ENCODE measurements at regions not wholly inside any gene's neighbourhood (a gene's known extent, or its start where the extent isn't known, plus 50 kb on each side); places are given as distances from the start of the nearest gene placed in this dataset.

DNA sequence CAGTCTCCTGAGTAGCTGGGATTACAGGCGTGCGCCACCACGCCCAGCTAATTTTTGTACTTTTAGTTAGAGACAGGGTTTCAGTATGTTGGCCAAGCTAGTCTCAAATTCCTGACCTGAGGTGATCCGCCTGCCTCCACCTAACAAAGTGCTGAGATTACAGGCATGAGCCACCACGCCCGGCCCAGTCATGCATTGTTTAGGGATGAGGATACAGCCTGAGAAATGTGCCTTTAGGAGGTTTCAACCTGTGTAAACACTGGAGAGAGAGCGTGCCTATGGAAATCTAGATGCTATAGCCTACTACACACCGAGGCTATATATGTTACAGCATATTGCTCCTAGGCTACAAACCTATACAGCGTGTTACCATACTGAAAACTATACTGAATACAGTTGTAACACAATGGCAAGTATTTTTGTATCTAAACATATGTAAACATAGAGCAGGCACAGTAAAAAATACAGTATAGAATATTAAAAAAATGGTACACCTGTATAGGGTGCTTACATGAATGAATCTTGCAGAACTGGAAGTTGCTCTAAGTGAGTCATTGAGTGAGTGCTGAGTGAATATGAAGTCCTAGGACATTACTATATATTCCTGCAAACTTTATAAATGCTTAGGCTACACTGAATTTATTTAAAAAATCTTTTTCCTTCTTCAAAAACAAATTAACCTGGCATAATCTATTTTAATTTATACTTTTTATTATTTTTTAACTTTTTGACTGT lies 588.2 kb upstream of the ADGRL3 start:
- DNase-seq, result no peak
- intact Hi-C loops (cut with DNase I; ENCODE audit: low total_unique reads), result no loop called here
- H3K4me1 ChIP-seq, result no peaks in the 10 kb centered on the region
- no peak overlapping the region for H3K27ac ChIP-seq
- WGBS, 2 donors, result 93 to 95% methylated on average over 8 to 9 of the region's 9 CpGs
- H3K36me3 ChIP-seq (ENCODE audit: low read depth, missing control alignments), result no peaks in the 10 kb centered on the region
- H3K27me3 ChIP-seq, result no peaks in the 10 kb centered on the region
- TF ChIP-seq, protein P1, sequence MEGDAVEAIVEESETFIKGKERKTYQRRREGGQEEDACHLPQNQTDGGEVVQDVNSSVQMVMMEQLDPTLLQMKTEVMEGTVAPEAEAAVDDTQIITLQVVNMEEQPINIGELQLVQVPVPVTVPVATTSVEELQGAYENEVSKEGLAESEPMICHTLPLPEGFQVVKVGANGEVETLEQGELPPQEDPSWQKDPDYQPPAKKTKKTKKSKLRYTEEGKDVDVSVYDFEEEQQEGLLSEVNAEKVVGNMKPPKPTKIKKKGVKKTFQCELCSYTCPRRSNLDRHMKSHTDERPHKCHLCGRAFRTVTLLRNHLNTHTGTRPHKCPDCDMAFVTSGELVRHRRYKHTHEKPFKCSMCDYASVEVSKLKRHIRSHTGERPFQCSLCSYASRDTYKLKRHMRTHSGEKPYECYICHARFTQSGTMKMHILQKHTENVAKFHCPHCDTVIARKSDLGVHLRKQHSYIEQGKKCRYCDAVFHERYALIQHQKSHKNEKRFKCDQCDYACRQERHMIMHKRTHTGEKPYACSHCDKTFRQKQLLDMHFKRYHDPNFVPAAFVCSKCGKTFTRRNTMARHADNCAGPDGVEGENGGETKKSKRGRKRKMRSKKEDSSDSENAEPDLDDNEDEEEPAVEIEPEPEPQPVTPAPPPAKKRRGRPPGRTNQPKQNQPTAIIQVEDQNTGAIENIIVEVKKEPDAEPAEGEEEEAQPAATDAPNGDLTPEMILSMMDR (IDR thresholded peaks at IDR 0.05), result no peak
- TF ChIP-seq POLR2A (IDR thresholded peaks at IDR 0.05), result no peak
- no peaks in the 10 kb centered on the region for H3K9me3 ChIP-seq
- no peak overlapping the region for H3K4me3 ChIP-seq

DNA sequence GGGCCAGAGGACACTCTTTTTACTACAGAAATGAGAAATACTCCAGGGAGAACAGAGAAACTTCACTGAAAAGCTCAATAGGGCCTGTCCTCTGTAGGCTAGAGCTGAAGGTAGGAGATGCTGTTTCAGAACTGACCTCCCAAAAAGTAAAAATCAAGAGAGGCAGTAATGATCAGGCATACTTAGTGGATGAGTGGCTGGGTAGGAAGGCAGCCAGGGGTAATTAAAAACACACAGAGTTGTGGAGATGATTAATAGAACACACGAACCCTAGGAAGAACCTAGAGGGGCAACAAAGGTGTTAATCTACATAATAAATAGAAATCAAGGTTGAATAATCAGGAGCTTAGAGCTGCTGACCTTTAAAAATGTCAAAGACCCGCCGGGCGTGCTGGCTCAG lies 582.4 kb upstream of the ADGRL3 start:
- 70 to 76% methylated on average over 4 of the region's 4 CpGs for WGBS, 2 donors
- intact Hi-C loops (cut with DNase I; ENCODE audit: low total_unique reads), result no loop called here

DNA sequence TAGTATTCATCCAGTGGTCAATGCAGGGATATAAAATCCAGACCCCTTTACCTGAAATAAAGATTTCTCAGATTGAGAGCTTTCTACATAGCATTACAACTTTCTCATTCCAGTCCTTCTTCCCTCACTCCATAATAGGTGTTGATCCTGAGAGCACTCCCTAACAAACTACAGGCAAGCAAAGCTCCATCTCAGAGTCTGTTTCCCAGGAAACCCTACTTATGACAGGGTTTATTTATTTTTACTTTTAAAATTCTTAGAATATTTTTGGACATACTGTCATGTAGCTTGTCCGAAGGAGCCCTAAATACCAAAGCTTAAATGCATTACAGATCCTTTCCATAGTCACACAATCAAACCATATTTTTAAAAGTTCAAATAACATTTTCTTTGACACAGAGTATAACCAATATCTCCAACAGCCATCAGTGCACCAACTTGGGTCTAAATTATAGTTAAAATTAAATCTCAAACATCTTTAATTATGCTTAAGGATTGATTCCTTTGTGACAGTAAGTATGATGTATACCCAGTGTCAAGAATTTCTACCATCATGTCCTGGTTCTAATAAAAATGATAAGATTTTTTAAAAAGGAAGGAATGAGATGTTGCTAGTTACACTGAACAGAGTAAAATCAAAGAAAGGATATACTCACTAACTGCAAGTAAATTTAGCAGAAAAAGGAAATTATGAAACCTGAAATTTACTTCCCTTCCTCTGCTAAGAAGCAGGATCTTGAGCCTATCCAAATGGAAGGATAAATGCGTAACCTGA lies 580.4 kb upstream of the ADGRL3 start:
- H3K27me3 ChIP-seq, result no peaks in the 10 kb centered on the region
- TF ChIP-seq POLR2A (IDR thresholded peaks at IDR 0.05), result no peak
- TF ChIP-seq, protein P1 (IDR thresholded peaks at IDR 0.05), result no peak
- no peaks in the 10 kb centered on the region for H3K36me3 ChIP-seq (ENCODE audit: low read depth, missing control alignments)
- no peak overlapping the region for H3K27ac ChIP-seq
- H3K4me3 ChIP-seq, result no peak overlapping the region
- H3K9me3 ChIP-seq, result no peaks in the 10 kb centered on the region
- intact Hi-C loops (cut with DNase I; ENCODE audit: low total_unique reads), result no loop called here
- DNase-seq, result no peak
- WGBS, 2 donors, result 68 to 78% methylated on average over 2 of the region's 2 CpGs
- H3K4me1 ChIP-seq, result no peaks in the 10 kb centered on the region

More for the DNA sequence above, 582.4 kb upstream of the ADGRL3 start:
- Histone ChIP-seq H3K4me1 (no peaks in the 10 kb centered on the region), H3K27me3 (no peaks in the 10 kb centered on the region), H3K36me3 (ENCODE audit: low read depth, missing control alignments) (no peaks in the 10 kb centered on the region), H3K4me3 (no peak overlapping the region), H3K9me3 (no peaks in the 10 kb centered on the region), H3K27ac (no peak overlapping the region)
- DNase-seq, result no peak
- TF ChIP-seq POLR2A (IDR thresholded peaks at IDR 0.05), result no peak
- TF ChIP-seq, protein P1 (IDR thresholded peaks at IDR 0.05), result no peak

DNA sequence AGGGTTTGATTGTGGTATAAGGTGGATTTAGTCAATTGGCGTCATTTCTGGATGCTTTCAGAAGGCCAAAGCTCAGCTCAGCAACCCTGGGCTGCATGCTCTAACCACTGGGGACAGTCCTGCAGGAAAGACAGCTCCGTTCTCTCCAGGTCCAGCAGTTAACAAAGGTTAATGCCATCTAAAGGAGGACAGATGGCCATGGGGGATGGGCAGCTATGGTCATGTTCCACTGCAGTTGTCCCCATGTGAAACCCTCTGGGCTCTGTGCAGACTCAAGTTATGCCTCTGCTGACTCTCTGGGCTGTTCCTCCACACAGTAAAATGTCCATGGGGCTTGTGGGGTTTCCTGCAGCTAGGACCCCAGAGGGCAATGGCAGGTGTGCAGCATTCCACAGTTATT lies 562.1 kb upstream of the ADGRL3 start:
- no peak for TF ChIP-seq POLR2A (IDR thresholded peaks at IDR 0.05)
- TF ChIP-seq, protein P1 (IDR thresholded peaks at IDR 0.05), result no peak
- H3K4me1 ChIP-seq, result no peaks in the 10 kb centered on the region
- H3K9me3 ChIP-seq, result no peaks in the 10 kb centered on the region
- WGBS, 2 donors, result 80 to 88% methylated on average over 2 of the region's 2 CpGs
- no peak overlapping the region for H3K27ac ChIP-seq
- DNase-seq, result no peak
- no peaks in the 10 kb centered on the region for H3K27me3 ChIP-seq
- H3K36me3 ChIP-seq (ENCODE audit: low read depth, missing control alignments), result no peaks in the 10 kb centered on the region
- H3K4me3 ChIP-seq, result no peak overlapping the region
- intact Hi-C loops (cut with DNase I; ENCODE audit: low total_unique reads), result no loop called here

Measured in testis (tissue), 2 donors.